Colon (tissue), 2 donors: ENCODE measurements at regions not wholly inside any gene's neighbourhood (a gene's known extent, or its start where the extent isn't known, plus 50 kb on each side); places are given as distances from the start of the nearest gene placed in this dataset.
"Not testable (repeated sequence)": the region's sequence is repeated elsewhere in the genome, so short reads cannot be mapped to it uniquely, and the experiment has no call there.

Source experiments
- FAIRE-seq: peaks from 2 replicates; lab custom pipeline; 2012; peaks lifted over from hg19 to GRCh38; lab: Jason Lieb, UNC
- donor health status: control.
- donor health status: control.

DNA sequence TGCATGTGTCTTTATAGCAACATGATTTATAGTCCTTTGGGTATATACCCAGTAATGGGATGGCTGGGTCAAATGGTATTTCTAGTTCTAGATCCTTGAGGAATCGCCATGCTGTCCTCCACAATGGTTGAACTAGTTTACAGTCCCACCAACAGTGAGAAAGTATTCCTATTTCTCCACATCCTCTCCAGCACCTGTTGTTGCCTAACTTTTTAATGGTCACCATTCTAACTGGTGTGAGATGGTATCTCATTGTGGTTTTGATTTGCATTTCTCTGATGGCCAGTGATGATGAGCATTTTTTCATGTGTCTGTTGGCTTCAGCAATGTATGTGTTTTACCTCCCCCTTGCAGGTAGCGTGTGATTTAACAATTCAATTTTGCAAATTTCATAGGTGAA, 496.6 kb upstream of the RGS6 start:
- not testable (repeated sequence) for FAIRE-seq

DNA sequence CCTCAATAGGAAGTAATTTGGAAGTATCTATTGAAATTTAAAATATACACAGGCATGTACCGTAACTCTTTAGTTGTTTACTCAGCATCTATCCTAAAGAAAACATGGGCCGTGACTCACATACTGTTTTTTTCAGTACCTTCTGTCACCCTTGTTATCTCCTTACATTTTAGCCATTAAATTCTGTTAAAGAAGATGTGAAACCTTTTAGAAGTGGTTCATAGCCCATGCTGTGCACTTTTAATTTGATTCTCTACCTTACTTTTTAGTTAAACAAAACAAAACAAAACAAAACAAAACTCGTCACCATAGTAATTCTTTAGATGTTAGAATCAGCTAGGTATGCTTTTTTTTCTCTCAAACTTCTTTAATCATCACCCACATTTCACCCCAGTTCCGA, 494.4 kb upstream of the RGS6 start:
- no peak for FAIRE-seq

DNA sequence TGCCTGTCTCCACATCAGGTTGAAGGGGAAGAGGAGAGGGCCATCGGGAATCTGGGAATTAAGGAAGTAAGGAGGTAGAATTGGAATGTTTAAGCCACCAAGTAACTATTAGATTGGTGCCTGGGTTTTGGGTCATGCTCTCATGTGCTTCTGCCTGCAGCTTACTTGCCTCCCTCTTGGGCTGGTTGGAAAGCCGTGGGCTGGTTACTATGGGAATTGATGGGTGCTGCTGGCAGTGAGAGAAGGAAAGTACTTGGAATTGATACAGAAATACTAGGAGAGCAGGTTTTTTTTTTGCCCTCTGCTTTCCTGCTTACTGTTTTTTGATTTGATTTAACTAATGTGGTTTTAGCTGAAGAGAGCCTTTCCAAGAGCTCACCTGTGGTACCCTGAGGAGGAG, 493.5 kb upstream of the RGS6 start:
- FAIRE-seq: no peak

DNA sequence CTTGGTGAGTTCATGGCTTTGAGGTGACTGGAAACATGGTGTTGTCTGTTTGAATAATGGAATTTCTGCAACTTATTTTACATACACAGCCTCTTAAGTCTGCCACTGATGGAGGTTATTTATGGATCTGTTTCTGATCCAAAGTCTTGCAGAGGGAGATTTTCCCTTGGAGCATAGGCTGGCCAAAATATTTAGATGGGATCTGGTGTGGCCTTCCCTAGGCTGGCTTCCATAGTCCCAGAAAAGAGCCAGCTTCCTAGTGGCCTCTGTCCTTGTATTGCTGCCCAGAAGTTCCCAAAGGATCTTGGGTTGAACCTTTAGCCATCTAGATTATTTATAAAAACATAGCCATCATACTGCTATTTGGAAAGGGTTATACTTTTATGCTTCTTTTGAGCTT, 491.1 kb upstream of the RGS6 start:
- no peak for FAIRE-seq

DNA sequence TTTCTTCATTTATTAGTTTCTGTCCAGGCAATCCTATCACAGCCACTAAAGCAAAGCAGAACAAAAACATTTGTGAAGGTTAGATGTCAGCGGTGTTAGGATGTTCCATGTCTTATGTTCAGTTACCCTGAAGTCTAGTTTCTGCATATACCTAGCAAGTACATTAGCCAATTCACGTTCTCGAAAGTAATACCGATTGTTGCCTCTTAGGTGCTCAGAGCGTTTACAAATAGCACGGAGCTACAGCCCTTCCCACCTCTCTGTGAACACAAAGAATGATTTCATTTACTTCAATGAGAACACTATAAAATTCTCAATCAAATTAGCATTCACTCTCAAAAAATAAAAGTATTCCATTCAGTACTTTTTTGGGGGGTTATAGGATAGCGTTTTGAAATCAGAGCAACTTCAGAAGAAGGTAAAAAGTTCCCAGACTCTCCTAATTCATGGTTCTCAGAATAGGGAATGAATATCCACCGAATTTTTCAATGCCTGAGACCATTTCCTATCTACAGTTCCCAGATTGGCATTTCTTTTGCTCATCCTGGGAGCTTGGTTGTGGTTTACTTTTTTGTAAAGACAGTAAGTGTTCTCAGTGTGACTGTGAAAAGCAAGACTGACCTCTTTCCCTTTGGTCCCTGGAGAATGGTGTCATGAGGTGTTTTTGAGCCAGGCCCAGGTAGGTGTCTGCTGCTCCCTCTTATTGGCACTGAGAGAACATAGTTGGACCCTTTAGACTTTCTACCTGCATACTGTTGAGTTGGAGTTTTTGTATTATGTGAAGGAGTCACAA, 488.0 kb upstream of the RGS6 start:
- no peak for FAIRE-seq

DNA sequence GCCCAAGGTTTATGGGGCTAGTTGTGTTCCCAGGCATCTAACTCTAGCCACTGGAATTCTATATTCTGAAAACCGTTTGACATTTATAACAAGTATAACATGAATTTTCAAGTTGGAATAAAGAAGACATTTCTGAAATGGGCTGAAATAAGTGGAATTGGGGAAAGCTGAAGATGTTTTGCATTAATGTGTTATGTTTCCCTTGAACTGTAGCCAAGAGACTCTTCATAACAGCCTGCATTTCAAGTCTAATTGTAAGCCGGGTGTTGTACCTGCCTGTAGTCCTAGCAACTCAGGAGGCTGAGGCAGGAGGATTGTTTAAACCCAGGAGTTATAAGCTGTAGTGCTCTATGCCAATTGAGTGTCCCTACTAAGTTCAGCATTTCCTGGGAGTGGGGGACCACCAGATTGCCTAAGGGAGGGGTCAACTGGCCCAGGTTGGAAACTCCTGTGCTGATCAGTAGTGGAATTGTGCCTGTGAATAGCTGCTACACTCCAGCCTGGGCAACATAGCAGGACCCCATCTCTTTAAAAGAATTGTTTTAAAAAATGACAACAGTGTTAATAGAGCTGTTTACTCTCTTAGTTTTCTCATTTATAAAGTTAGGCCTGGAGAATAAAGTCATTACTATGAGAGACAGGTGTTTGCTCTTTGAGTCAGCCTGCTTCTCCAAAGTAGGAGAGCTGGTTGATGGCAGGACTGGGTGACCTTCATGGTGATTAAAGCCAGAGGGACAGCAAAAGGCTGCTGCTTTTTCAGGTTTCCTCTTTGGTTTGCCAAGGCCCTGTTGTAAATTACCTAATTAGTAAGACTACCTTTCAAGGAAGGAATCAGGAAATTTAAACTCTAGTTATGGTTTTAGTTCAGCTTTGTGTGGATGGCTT, 483.6 kb upstream of the RGS6 start:
- no peak for FAIRE-seq

DNA sequence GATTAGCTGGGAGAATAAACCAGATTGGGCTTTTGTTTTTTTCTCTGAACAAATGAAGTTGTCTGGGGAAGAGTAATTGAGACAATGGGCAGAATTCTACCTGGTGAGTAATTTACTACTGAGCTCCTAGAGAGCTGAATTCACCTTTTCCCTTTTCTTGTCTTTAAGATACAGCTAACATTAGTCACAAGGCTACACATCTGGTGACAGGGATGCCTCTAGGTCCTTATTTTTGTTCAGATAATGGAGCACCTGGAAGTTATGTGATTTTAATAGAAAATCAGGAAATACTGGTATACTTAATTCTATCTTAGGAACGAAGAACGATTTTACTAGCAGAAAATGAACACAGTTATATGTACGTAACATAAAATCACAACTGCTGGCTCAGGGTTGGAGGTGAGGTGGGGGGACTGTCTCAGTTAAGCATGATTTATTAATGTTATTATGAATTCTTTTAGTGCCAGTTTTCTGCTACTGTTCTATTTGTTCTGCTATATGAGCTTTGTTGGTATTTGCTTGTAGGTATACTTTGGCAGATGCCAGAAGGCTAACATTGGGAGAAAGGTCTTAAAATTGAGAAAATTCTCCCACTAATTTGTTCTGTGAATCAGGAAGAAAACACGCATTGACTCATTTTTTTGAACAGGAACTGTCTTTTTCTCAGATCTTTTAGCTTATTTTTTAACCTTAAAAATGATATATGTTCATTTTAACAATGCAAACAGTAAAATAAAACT, 482.7 kb upstream of the RGS6 start:
- FAIRE-seq: no peak

DNA sequence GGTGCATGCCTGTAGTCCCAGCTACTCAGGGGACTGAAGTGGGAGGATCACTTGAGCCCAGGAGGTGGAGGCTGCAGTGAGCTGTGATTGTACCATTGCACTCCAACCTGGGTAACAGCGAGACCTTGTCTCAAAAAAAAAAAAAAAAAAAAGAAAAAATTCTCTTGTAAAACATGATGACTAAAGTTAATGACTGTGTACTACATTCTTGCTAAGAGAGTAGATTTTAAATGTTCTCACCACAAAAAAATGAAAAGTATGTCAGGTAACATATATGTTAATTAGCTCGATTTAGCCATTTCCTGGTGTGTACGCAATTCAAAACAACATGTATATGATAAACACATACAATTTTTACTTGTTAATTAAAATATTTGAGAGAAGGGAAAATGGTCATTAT, 480.7 kb upstream of the RGS6 start:
- FAIRE-seq: no peak

DNA sequence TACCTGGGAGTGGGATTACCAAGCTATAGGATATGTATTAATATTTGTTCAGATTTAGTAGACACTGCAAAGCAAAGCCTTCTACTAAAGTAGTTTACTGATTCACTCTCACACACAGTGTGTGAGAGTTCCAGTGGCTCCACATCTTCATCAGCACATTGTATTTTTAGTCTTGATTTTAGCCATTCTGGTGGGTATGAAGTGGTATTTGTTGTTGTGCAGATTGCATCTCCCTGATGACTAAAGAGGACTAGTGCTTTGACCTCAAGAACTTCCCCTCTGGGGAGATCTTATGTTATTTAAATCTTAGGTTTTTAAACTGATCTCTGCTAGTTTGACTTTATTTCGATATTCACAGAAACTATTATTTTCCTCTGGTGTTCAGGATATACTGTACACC, 479.7 kb upstream of the RGS6 start:
- FAIRE-seq: no peak

DNA sequence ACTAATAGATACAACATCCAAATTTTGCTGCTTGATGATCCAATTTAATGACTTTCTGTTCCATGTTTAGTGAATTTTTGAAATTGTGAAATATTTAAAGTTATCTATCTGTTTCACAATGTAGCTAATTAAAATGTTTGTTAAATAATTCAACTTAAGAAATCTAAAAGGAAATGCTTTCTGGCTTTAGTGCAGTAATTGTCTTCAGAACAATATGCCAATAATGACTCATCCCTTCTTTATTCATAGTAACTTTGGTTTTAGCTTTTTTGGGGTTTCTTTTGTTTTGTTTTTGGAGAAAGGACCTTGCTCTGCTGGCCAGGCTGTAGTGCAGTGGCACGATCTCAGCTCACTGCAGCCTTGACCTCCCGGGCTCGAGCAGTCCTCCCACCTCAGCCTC, 479.2 kb upstream of the RGS6 start:
- peak; percentile 24 for FAIRE-seq

DNA sequence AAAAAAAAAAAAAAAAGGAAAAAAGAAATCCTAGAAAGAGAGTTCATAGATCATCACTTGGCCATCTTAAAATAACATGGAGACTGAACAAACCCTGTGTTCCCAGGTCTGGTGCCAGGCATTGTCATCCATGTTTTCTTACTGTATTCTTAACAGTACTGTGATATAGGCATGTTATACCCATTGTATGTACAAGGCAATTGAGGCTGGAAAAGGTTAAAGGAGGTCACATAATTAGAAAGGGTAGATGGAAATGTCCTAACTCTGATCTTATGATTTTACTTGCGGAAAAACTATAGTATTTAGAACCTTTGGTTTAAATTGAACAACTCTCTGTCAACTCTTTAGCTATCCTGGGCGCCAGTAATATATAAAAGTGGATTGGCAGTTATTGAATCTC, 478.2 kb upstream of the RGS6 start:
- FAIRE-seq: no peak

DNA sequence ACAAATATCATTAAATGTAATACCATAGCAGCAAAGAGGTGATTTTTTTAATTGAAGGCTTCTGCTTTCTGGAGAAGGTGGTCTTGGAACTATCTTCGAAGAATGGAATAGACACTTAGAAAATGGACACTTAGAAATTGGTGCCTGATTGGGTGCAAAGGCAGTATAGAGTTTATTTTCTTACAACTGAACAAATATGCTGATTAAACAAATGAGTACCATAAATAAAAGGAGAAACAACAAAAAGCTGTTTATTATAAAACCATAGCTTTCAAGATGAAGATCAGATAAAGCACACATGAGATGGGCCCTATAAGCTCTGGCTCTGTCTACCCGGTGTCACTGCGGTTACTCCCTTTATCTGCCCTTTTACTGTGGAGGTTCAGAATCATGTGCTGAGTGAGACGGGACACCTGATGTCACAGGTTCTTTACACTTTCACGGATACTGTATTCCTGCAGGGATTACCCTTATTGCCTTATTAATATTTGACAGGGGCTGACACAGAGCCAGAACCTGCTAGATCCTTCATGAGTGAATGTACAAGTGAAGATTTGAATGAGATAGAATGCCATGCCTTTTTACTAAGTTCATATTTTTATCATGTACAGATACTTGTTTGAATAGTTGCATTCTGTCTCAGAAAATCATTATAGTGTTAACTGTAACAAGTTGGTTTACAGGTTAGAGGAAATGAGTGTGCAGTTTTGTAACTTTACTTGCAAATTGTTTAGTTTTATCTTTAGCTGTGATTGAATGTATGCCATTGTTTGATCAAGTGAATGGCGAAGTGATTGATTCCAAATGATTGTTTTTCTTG, 477.5 kb upstream of the RGS6 start:
- no peak for FAIRE-seq

DNA sequence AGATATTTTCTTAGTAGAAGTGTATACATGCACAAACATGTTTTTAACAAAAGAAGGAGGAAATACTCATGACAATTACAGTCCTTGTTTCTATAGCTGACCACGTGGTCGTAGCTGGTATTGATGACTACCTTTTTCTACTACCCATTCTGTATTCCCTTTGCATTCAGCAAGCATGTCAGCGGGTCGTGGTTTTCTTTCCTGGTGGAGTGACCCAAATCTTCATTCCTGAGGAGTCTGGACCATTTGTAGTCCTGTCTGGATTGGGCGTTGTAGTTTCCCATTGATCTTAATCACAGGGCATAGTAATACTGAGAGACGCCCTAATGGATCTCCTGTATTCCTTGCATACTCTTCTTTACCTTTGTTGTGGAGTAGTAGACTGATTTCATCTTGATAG, 472.1 kb upstream of the RGS6 start:
- no peak for FAIRE-seq

DNA sequence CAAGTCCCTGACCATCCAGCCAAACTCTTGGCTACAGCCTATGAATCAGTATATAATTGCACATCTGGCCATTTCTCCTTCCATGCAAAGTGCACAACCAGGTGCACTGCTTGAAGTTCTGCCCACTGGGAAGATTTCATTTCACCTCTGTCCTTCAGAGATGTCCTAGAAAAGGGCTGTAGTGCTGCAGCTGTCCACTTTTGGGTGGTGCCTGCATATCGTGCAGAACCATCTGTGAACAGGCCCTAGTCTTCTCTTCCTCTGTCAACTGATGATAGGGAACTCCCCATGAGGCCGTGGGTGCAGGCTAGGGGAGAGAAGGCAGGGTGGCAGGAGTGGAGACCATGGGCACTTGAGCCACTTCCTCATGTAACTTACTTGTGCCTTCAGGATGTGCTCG, 470.6 kb upstream of the RGS6 start:
- FAIRE-seq: not testable (repeated sequence)

DNA sequence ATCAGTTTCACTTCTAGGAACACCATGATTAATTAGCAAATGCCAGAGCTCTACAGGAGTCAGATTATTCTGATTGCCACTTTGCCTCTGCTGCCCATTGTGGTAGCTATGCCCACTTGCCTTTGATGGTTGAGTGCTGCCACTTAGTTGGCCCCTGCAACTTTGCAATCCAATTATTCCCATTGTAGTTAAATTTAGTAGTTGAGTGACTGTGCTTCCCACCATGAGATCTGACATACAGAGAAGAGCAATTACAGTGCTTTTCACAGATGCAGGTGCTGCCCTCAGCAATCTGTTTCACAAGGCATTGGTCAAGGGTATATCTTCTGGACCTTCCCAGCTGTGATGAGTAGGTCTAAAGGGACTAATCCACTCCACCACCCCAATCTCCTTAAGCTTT, 468.4 kb upstream of the RGS6 start:
- FAIRE-seq: no peak

DNA sequence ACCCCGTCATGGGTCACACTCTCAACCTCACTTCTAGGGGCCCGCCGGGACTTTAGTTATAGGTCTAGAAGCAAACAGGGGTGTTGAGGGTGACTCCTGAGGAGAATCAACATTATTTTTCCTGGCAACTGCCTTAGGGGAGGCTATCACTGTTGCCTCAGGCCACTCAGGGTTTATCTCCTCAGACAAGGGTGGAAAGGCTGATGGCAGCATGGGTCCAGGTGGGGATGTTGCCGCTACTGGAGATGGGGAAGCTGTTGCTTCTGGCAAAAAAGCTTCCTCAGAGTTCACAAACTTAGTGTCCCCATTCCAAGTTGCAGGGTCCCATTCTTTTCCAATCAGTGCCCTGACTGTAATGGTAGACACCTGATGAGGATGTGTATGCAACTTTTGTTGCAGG, 467.4 kb upstream of the RGS6 start:
- FAIRE-seq: no peak

DNA sequence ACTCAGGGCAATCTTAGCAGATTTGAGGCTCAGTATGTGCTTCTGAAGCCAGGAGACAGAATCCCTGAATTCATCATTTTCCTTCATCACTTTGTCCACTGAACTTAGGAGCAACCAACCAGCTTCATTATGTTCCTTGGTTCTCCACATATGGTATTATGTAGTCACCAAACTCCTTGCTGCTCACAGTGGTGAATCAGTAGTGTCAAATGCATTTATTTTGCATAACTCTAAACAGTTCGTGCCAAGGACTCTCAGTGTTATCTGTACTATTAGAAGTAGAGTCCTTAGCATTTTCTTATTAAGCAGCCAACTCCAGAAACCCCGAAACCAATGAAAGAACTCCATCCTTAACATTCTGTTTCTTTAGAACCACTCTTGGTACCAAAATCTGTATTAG, 466.9 kb upstream of the RGS6 start:
- no peak for FAIRE-seq

DNA sequence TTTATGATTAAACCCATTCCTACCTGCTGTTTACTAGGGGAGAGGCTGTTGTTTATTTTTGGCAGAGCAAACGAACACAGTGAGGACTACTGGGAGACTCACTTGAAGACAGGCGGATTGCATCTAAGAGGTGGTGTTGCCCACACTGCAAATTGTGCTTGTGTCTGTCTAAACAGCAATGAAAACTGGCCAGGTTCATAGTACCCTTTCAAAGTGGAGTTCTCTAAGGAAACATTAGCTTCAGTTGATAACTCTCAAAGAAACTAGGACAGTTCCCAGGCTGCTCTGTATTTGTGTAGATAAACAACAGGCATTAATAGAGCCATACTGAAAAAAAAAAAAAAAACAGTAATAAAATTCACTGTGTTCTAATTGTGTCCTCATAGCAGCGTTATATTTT, 466.0 kb upstream of the RGS6 start:
- no peak for FAIRE-seq

DNA sequence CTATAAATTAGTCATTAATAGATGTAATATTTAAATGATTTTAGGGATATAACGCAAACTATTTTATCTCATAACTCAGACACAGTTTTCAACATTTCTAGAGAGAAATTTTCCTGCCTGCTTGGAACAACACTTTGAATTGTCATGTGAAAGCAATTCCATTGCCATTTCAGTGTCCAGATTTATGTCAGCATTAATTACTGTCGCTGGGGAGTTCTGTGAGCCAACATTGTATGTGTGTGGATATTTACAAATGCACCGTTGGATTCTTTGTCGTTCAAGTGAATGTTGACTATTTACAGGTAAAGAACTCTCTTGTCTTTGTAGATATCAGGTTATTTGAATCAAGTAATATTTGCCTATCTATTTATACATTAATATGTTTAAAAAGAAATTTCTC, 465.3 kb upstream of the RGS6 start:
- no peak for FAIRE-seq

DNA sequence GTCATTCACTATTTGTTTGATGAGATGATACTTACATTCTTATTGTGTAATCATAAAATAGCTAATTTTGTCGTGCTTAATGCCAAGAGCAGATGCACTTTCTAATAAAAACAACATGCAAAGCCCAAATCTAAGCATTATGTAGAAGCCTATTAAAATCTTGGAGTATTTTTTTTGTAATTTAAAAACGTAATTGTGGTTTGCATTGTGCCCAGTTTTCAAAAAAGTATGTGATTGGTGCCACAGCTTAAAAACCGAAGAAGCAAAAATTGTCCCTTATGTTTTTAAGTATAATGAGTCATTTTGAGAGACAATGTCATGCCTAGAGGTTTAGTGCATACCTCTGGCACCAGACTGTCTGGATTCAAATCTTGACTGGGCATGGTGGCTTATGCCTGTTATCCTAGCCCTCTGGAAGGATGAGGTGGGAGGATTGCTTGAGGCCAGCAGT, 464.8 kb upstream of the RGS6 start:
- no peak for FAIRE-seq

DNA sequence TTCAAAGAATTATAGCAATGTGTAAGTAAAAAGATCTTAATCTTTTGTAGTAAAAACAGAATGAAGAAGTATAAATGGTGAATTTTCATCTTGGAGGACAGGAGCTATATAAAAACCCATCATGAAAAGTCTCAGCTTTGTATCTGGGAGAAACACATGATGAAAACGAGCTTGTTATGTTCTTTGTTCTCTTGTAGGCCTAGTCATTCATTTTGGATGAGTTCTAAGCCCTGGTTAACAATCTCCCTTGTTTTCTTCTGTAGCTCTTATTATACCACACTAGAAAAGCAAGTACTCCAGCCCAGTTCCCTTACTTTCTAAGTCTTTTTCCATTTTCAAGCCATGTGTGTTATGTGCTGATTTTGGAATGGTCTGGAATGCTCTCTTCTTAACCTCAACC, 463.5 kb upstream of the RGS6 start:
- no peak for FAIRE-seq
